DMS53 (cell line): ENCODE measurements at regions not wholly inside any gene's neighbourhood (a gene's known extent, or its start where the extent isn't known, plus 50 kb on each side); places are given as distances from the start of the nearest gene placed in this dataset.
A peak's percentile ranks its signal among the peaks of the same experiment; 100 is the strongest.

Source experiments
- DNase-seq: peaks from one replicate; lab custom pipeline; 2025; lab: John Stamatoyannopoulos, UW

GRCh38 chr6:142561511-142562265 lies 259.9 kb downstream of the ADGRG6 start:
- no peak for DNase-seq

GRCh38 chr6:142562865-142563264 lies 261.1 kb downstream of the ADGRG6 start:
- no peak for DNase-seq

GRCh38 chr6:142566628-142567396 lies 265.0 kb downstream of the ADGRG6 start:
- DNase-seq, result peak; percentile 69

DNA sequence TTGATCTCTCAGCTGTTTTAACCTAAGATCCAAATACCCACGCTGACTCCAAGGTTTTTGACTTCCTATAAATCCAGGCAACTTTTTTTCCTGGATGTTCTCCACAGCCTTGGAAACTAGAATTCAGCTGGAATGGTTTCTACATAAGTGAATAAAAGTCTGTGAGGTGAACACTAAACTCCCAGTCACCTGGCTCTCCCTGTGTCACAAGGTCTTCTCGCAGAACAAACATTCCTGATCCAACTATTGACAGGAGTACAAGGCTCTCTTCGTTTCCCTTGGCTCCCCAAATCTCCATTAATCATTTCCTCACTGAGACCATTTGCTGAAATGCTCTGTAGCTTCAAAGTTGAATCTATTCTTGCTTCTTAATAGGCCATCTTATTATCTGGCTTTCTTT lies 265.7 kb downstream of the ADGRG6 start:
- no peak for DNase-seq

DNA sequence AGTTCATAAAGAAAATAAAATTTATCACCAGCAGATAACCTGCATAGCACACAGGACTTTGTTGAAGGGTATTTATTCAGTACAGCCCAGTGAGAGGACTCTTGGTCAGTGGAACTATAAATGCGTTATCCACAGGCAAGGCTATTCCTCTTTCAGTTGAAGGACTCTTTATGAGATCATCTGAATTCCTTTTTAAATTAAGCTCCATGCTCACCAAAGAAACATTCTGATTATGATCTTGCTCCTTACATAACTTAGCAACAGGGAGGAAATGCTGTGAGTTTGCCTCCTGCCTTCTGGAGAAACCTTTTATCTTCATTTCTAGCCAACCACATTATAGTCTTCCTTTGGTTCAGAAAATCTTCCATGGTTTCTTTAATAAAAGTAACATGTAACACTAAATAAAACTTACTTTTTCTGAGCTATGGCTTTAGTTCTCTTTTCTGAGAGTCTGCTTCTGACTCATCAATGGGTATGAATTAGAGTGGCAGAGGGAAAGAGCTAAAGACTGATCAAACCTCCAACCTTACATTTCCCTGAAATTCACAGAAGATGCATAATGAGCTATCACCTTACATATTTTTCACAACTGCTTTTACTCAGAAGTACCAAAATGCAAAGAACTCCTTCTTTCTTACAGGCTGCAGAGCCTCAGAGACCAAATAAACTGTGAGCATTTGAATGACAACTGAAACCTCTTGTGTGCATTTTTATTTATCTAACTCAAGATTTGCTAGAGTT lies 267.2 kb downstream of the ADGRG6 start:
- no peak for DNase-seq

GRCh38 chr6:142569676-142570075 lies 267.9 kb downstream of the ADGRG6 start:
- DNase-seq, result peak; percentile 13

DNA sequence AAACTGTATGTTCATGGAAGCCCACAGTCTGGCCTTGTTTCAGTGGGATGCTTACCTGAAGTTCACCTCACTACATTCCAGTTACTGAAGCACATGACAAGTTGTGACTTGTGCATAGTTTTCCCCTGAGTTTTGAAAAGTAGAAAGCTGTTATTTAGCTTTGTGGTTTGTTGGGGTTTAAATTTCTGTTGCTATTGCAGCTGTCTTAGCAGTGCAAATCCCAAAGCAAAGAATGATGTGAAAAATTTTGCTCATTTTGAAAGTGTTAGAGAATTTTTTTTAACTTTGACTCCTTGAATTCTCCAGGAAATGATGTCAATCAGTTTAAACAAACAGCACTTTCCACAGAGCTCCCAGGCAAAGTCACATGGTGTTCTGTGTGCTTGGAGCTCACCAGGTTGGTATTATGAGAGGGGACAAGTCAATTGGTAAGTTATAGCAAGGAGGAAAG lies 268.4 kb downstream of the ADGRG6 start:
- DNase-seq, result peak; percentile 59

DNA sequence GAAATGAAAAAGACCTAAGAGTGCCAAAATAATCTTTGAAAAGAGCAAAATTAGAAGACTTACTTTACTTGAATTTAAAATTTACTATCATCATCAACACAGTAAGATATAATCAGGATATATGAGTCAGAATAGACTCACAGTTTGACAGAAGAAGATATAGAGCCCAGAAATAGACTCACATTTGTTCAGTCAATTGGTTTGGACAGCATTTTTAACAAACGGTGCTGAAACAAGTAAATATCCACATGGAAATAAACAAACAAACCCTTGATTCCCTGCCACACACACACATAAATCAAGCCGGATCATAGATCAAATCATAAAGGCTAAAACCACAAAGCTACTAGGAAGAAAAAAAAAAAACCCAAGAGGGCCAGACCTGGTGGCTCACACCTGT lies 291.1 kb downstream of the ADGRG6 start:
- no peak for DNase-seq

DNA sequence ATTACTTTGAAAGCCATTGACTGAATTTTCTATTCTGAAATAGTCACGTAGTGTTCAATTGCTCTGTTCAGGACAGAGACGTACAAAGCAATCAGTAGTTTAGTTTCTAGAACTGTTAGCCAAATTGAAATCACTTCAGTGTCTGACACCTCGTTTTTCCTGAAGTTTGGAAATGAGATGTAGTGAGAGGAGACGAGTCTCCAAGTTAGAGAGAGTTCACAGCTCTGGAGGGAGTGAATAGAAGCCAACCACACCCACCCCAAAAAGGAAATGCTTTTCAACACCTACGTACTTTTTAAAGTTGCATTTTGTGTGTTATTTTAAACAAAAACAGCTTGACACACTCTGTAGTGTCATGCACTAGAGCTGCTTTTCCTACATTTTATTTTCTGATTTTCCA lies 296.0 kb downstream of the ADGRG6 start:
- no peak for DNase-seq

DNA sequence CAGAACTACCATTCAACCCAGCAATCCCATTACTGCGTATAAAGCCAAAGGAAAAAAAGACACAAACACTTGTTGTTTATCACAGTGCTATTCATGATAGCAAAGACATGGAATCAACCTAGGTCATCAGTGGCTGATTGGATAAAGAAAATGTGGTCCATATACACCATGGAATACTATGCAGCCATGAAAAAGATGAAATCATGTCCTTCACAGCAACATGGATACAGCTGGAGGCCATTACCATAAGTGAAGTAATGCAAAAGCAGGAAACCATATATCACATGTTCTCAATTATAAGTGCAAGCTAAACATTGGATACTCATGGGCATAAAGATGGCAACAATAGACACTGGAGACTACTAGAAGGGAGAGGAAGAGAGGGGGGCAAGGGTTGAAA lies 299.6 kb downstream of the ADGRG6 start:
- no peak for DNase-seq

- DNase-seq, result no peak
Observed at GRCh38 chr6:142602972-142603371, 301.2 kb downstream of the ADGRG6 start.

DNA sequence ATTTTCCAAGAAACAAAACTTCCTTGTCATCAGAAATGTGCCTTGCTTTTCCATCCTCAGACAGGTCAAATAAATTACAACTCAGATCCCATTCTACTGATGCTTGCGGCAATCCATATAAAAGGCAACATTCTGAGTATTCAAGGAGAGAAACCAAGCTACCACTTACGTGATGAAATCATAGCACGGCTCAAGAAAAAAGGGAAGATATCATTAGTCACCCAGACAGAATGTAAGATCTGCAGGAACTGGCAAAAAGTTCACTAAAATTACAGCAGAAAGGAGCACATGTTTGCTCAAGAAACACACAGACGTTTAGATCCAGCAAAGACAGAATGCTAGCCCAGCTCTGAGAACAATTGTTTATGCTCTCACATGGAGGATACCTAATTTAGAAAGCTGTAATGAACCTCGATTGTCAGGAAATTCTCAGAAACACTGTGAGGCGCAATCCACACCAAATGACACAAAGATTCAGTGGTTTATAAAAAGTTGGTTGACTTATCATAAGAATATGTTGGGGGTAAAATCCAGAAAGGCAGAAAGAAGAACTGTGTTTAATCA lies 304.2 kb downstream of the ADGRG6 start:
- DNase-seq, result no peak

GRCh38 chr6:142612956-142613355 lies 311.1 kb downstream of the ADGRG6 start:
- no peak for DNase-seq

DNA sequence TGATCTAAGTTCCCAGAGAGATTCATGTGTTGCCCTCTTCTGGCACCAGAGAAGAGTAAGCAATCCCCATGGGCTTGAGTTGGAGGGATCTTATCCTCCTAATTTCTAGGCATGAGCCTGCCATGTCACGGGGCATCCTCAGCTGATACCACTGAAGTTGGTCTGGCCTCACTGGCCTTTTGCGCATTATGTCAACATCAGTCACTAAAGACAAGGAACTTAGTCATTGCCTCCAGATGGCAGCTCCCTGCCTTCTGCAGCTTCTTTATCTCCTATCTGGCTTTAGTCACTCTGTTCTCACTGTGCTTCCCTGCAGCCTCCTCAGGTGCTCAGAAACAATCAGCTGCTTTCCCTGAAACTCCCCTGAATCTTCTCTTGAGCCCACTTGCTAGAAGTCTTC lies 312.2 kb downstream of the ADGRG6 start:
- DNase-seq, result no peak

GRCh38 chr6:142617158-142617557 lies 315.4 kb downstream of the ADGRG6 start:
- no peak for DNase-seq

DNA sequence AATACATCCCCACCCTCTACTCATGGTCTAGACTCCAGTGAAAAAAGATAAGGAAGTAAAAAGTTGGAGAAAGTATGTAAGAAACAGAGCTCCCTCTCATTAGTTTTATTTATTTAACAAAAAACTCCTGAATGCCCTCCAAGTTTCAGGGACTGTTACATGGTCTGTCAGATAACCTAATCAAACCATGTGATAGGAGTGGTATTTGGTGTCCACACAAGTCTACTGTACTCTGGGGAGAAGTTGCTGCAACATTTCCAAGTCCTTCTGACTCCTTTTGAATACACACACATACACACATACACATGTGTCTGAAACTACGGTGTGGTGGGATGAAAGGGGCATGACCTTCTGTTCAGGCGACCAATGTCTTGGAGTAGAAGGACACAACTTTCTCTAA lies 320.0 kb downstream of the ADGRG6 start:
- no peak for DNase-seq

DNA sequence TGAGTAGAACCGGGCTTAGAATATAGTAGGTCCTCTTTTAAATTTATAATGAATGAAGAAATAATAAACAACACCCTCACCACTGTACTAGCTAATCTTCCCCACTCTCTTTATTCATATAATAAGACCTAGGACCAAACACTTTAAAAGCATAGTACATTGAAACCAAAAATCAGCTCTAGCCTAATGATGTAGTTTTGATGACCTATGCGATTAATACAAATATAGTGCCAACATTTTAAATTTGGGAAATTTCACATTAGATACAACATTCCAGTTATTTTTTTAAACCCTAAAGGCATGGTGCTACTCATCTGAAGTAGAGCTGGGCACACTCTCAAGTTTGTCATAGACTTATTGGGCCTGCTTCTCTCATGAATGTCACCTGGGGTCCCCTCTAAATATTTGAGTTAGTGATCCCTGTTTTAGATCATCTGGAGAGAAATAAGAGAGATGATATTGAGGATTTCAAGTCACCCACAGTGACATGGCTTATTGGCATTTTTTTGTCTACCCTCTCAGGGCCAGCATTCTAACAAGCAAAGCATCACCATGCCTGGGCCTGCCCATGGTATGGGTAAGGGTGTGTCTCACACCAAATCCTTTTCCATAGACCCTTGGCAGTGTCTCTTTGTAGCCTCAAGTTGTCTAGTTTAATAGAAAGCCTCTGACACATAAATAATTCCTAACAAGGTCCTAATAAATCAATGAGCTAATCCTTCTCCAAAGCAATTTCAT lies 319.8 kb downstream of the HIVEP2 start:
- no peak for DNase-seq

- no peak for DNase-seq
Observed at GRCh38 chr6:142627474-142627873, 317.5 kb downstream of the HIVEP2 start.

GRCh38 chr6:142631517-142632385 lies 313.2 kb downstream of the HIVEP2 start:
- DNase-seq, result no peak

GRCh38 chr6:142633317-142633716 lies 311.7 kb downstream of the HIVEP2 start:
- DNase-seq, result no peak

DNA sequence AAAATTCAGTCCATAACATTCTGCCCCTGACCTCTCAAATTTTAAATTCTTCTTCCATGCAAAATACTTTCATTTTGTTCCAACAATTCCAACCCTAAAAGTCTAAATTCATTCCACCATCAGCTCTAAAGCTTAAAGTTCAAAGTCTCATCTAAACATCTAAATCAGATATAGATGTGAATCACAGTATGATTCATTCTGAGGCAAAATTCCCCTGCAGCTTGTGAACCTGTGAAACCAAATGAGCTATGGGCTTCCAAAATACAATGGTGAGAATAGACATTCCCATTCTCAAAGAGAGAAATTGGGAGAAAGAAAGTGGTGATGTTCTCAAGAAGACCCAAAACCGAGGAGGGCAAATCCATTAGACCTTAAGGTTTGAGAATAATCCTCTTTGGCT lies 309.8 kb downstream of the HIVEP2 start:
- DNase-seq, result no peak
